Stimulated activated naive CD4-positive, alpha-beta T cell (primary cell): ENCODE measurements at regions not wholly inside any gene's neighbourhood (a gene's known extent, or its start where the extent isn't known, plus 50 kb on each side); places are given as distances from the start of the nearest gene placed in this dataset.

ENCODE experiments used
- DNase-seq, 6 experiments: peaks; one replicate each; lab custom pipeline; 2025; lab: John Stamatoyannopoulos, UW

DNA sequence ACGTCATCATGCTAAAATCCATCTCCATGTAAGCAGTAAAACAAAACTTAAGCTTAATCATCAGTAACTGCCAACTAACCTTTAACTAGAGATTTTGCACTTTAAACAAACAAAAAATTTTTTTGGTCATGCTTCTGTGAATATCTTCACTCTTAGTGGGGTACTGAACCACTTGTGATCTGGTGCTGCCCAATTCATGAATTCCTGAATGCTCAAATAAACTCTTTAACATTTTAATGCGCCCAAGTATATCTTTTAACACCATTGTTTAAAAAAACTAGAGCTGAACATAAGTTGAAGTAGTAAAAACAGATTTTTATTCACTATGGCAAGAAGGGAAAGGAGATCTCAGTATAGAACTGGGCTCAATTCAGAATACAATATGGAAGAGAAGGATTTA is 196.9 kb upstream of the USP24 start:
- no peak for DNase-seq

DNA sequence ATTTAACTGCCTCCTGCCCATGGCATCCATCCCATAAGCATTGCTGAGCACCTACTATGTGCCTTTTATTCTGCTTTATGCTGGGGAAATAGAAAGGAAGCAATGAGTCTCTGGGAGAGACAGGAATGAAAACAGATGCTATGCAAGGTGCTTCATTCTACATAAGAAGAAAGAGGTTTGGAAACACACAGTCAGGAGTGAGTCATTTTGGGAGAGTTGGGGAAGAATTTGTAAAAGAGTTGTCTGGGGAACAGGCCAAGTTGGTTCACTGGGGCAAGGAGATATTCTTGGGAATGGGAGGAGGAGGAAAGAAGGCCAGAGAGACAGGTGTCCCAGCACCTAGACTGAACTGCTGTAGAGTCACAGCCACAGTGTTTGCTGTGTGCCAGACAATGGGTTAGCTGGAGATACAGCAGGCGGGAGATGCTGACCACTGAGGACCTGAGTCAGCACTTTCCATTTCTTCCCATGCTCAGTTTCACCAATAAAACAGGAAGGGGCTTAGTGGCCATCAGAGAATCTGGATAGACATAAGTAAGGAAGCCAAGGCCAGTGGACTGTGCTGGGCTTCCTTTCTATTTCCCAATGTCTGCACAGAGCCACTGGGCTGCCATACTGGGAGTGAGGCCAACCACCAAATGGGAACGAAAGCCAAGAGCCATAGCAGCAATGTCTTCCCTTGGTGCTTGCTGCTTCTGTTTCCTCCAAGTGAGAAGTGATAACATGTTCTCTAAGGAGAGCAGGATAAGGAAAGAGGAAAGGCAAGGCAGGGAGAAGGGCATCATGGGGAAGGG is 187.7 kb upstream of the USP24 start:
- DNase-seq = no peak

DNA sequence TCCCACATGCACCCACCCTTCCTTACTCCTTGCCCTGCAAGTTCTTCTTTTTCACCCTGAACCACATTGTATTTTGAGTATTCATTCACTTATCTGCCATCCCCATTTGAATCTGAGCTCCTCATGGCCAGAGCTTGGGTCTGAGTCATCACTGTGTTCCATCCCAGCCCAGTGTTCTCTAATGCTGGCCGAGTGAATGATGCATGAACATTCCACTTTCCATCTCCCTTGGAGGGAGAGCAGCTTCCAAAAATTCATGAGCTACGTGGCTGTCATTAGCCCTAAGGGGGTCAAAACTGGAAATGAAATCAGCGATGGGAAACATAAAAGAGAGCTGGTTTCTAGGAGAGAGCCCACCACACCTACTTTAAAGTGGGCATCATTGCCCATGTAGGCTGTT is 187.0 kb upstream of the USP24 start:
- no peak for DNase-seq

DNA sequence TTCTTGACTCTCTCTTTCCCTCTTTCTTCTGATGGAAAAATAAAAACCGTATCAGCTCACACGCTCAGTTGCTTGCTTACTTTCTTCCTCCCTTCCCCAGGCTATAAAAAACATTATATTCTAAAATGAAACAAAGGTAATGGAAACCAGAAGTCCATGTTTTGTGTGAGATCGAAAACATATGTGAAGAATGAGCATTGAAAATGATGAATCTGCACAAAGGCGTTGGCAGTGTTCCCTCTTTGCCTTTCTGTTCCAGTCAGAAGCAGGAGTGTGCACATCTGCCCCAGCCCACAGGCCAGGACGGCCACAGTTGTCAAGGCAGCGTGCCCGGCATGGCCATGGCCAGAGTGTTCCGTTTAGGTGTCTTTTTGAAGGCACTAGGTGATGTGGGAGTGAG is 185.3 kb upstream of the USP24 start:
- DNase-seq = no peak

DNA sequence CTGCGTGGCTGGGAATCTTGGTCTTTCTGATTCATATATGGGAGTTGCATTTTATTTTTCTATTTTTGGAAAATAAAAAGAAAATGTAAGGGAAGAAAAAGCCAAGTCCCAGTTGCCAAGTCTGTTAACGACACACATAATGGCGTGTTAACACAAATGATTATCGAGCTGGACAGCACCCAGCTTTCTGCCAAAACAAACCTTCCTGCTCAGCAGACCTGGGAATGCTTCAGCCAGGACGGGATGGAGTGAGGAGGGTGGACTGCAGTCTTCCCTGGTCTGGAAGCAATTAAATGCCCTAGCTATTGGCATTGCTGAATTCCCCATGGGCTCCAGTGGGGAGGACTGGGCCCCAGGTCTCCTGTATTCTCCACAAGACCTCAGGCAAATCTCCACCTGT is 184.2 kb upstream of the USP24 start:
- no peak for DNase-seq

DNA sequence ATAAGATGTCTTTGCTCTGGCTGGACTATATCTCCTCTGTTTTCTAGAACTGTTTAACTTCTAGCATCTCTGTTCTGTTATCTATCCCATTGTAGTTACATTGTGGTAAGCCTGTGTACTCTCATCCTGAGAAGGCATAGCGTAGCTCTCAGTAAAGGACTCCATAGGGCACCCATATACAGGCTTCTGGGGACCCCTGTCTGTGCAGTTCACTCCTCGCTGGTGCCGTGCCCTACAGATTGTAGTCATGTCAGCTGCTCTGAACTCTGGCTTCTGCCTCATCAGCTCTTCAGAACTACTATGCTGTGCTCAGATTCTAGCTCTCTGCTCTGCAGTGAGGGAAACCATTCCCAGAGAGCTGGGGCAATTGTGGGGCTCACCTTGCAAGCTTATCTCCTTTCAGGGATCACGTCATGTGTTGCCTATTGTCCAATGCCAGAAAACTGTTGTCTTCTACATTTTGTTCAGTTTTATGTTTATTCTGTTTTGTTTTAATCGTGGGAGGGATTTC is 181.3 kb upstream of the USP24 start:
- DNase-seq = no peak

DNA sequence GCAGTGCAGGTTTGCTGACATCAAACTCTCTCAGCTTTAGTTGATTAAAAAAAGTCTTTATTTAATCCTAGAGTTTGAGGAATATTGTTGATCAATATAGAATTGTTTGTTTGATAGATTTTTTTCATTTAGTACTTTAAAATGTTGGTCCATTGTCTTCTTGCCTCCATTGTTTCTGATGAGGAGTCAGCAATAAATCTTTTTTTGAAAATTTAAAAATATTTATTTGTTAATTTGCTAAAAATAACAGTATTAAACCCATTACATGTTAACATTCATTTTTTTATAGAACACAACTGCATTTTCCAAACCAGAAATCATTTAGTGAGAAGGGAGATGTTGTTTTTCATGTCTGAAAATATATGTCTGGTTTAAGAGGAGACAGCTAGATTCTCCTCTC is 173.8 kb upstream of the USP24 start:
- DNase-seq = no peak

DNA sequence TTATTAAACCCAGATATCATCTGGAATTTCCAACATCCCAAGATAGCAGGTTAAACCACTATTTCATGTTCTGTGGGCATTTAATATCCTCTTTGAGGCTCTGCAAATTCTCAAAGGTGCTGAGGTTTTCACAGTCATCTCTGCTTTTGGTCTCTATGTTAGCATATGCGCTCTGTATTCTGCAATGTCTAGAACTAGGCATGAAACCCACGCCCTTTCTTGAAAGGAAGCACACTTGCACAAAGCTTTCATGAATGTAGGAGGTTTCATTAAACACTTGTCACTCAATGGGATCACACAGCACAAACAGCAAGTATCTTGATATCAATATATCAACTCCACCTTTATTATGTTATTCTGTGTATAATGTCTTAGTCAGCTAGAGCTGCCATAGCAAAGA is 172.0 kb upstream of the USP24 start:
- no peak for DNase-seq

DNA sequence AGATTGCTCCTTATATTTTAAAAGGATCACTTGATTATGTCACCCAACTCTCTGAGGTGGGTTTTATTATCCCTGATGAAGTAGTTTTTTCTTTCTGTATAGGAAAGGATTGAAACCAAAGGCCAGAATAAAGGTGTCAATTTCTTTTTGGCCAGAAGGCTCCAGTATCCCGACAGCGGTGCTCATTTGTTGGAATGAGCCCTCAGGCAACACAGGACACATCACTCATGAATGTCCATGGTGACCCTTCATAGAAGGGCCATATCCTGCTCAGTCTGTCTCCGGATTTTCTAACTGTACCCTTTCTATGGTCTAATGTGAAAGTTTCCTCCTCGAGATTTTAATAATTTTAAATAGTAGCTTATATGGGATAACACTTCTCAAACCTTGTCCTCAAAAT is 171.3 kb upstream of the USP24 start:
- DNase-seq = no peak

DNA sequence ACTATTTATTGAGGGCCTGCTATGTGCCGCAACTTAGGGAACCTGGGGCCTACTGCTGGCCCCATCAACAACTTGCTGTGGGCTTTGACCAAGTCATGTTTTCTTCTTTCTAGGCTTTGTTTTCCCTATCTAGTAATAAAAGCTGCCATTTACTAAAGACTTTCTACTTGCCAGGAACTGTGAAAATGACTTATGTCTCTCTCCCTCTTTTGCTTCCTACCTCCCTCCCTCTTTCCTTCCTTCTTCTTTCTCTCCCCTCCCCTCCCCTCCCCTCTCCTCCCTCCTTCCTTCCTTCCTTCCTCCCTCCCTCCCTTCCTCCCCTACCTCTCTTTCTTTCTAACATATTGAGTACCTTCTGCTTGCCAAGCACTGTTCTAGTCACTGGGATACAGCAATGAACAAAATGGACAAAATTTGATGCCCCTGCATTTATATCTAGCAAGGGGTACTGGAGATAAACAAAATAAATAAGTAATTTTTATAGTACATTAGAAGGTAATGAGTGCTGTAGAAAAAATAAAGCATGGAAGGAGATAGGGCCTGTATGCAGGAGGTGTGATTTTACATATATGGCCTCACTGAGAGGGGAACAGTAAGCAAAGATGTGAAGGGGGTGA is 170.3 kb upstream of the USP24 start:
- no peak for DNase-seq

DNA sequence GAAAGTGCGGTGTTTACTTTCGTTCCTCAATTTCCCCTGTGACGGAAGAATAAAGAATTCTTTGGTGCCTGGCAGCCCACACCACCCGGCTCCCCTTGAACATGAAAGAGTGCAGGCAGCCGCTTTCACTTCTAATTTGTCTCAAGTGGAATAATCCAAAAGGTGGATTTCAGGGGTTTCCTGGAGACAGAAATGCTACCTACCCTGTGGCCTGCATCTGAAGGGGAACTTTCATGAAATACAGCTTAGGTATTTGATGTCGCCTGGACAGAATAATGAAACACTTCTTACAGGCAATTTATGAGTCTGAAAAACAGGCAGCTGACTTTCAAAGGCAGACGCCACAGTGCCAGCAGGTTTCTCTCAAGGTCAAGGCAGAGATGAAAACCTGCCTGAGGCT is 169.5 kb upstream of the USP24 start:
- DNase-seq = no peak

DNA sequence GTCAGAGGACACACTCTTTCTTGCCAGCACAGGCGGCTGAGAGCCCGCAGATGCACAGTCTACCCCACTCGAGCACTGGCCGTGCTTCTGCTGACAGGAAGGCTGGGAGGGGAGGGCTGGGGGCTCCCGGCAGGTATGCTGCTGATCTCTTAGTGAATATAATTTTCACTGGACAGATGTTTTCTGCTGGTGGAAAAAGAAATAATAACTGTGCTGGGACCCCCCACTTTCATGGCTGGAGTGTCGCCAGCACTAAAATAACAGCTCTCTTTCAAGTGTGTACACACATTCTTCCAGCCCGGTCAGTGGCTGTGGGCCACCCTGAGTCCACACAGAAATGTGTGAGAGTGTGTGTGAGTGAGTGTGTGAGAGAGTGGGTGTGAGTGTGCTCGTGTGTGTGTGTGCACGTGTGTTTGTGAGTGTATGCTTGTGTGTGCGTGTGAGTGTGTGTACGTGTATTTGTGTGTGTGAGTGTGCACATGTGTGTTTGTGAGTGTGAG is 167.7 kb upstream of the USP24 start:
- DNase-seq = no peak

DNA sequence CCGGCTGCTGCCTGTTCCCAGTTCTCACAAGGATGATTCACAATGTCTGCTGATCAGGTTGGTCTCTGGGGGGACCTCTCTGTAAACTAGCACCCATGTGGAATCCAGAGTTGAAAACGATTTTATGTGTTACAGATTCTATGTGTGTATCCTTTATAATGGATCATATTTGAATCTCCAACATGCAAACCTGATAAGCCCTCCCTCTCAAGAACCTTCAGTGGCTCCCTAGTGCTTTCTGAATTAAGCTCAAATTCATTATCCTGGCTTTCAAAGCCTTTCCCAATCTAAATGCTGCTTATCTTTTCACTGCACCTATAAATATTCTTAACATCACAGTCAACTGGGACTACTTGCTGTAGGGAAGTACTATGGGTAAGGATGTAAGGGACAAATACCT is 166.8 kb upstream of the USP24 start:
- DNase-seq = no peak

DNA sequence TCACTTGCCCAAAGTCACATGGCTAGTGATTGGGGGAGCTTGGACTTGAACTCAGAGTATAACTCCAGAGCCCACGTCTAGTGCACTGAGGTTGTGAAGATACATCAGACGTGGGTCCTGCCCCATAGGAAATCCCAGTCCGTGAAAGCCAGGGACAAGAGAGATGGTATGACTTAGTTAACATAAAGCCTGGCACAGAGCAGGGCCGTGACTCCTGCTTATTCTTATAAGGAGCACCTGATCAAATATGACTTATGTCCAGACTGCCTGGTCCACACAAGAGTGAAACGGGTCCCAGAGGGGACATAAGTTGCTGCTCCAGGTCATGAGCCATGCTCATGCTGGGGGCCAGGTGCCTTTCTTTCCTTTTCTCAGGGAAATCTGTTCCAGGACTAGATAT is 166.3 kb upstream of the USP24 start:
- DNase-seq = no peak

DNA sequence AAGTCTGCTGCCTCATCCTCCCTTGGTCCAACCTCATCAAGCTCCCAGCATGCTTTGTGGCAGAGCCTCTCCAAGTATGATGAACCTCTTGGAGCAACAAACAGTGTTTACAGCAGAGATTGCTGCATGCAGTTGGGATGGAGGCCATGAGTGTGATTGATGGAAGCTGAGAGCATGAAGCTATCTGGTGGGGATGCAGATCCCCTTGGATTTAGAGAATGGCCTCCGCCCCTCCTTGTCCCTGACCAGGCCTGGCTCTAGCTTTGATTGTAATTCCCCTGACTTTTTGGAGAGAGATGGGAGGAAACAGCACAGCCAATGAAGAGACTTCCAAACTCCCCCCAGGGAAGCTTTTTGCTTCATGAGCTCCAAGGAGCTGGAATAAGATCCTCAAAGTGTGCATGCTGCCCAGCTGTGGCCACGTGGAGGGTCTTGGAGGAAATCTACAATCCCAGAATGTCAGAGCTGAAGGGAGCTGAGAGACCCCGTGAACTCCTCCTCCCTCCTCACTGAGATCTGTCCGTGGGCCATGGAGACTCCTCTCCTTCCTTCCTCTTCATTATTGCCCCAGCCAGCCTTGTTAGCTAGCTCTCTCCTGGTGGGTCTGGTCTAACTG is 165.3 kb upstream of the USP24 start:
- DNase-seq = no peak

DNA sequence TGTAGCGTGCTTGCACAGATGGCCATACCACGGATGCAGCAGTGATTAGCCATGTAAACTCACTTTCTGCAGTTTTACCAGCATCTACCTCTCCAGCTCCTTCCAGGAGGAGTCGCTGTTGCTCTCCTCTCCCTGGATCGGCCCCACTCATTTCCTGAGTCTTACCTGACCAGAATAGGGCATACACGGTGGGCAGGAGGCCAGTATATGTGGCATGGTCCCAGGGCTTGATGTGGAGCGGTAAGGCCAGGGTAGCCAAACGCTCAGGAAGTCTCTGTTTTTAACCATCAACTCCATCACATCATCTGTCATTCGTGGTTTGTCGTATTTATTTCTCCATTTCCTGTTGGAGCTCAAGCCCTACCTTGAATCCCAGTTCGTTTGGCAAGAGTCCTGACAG is 163.4 kb upstream of the USP24 start:
- DNase-seq = no peak

DNA sequence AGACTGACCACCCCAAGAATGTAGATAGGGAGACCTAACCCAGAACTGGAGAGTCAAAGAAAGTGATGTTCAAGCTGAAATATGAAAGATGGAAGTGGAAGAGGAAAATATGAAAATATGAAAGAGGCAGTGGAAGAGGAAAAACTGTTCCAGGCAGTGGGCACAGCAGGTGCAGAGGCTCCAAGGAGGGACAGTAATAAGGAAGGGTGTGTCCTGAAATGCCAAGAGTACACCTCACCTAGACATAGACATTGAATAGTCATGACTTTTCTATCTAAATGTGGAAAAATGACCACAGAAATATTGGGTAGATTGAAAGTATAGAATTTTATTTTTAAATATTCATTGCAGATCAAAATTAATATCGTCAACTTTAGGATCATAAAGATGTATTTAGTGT is 161.7 kb upstream of the USP24 start:
- no peak for DNase-seq

DNA sequence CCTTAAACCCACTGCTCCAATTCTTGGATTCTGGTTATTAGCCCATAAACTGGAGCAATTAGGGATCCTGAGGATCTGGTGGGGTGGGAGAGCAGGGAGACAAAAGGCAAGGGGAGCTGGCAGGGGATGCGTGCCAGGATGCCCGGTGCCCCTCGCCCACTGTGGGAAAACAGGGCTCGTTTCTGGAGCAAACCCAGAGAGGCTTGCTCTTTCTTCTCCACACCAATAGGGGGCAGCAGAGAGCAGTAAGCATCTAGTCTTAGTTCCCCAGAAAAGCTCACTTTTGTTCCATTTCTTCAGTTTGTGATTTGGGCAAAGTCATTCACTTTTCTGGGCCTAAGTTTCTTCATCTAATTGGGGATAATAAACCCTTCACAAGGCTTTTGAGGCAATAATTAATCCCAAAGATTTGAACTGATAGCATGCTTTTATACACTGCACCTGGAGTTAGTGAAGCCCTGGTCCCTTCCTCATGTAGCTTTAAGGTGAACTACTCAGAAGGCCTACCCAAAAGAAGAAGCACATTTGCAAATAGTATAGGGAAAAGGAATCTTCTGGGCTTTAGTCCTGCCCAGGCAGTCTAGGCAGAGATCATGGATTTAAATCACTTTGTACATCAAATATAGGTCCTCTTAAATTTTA is 160.6 kb upstream of the USP24 start:
- peak in 2 of 6 experiments; percentile 9 to 11 for DNase-seq

DNA sequence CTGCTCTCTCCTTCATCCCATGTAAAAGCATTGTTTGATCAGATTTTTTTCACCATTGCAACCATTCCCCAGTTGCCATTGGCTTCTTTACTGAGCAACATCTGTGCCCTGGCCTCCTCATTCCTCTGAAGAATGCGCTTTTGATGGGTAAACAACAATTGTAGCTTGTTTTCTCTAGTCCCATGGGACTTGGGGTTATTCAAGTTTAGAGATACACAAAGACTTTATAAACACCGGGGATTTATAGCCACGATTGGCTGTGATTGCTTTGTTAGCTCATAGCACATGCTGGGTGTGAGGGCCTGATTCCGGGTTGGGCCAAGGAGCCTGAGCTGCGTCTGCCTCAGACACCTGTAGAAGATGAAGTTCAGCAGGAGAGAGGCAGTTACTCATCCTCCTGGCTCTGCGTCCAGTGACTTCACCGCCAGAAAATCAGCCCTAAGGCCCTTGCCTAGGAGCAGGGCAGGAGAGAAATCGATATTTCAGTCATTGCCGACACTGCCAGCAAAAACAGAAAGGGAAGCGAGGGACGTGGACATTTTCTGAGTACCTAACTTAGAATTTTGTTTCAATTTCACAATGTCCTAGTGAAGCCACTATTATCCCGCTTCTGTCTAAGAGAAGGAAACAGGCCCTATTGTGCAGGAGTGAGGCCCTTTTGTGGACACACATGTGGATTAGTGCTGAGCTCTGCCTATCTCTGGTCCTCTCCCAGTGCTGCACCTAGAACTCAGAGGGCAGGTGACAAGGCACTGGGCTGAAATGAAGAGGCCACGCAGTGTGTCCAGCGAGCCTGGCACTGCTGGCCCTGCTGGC is 159.8 kb upstream of the USP24 start:
- DNase-seq = no peak

DNA sequence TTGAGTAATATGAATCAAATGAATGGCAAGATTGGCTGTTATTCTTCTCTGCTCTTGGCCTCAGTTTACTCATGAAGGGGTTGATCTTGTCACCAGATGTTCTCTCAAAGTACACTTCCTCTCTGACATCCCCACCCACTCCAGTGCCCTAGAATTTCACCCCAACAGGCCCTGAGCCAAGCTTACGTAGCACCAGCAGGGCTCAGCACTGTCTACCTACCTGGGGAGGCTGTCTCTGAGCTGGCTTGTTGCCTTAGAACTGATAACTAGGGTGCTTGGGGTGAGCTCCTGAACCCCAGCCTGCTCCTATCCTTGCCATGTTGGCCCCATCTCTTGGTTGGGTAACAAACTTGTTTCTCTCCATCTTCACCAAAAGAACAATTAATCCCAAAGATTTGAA is 159.1 kb upstream of the USP24 start:
- DNase-seq = no peak

DNA sequence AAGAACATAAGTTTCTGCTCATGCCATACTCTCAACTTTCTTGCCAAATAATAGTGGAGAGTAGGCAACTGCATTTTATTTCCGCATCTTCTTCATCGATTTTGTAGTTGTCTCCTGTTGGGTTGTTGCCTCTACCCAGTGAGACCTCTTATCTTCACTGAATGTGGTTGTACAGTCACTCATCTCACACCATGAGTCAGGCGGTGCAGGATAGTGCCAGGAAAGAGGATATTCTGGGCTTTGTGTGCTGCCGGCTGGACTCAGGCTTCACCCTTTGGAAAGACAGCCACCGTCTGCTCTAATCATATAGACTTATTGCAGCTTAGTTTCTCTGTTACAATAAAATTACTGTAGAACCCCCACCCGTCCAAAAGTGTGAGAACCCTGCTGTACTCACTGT is 154.3 kb upstream of the USP24 start:
- DNase-seq = no peak

DNA sequence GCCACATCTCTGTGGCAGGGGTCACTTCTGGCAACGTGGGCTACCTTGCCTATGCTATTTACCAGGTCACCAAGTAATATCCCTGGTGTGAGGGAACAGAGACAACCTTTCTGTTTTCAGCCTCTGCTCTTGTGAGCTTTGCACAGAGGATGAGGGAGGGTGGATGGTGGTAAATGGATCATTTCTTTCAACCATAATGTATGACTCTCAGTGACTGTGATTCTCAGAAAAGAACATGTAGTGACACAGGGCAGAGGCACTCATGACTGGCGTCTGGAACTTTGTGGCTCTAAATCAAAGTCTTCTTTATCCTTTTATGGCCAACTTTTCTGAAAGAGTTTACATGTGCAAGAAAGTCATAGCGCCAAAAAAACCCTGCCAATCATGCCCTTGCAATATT is 153.5 kb upstream of the USP24 start:
- DNase-seq = no peak
